Nephron progenitor cell (in vitro differentiated cells): ENCODE measurements at regions not wholly inside any gene's neighbourhood (a gene's known extent, or its start where the extent isn't known, plus 50 kb on each side); places are given as distances from the start of the nearest gene placed in this dataset.

Source experiments
- DNase-seq: peaks from one replicate; pipeline ENCODE4 v3.0.0; 2021
- H3K27ac Mint-ChIP-seq: 2 replicates; pipeline ENCODE4 v1.8.0; 2021; ENCODE audit warnings: mild to moderate bottlenecking, moderate library complexity, mixed read lengths
- H3K27me3 Mint-ChIP-seq: 2 replicates; pipeline ENCODE4 v1.8.0; 2021; ENCODE audit warnings: mild to moderate bottlenecking, low read depth, mixed read lengths; ENCODE audit not compliant: poor library complexity
- H3K36me3 Mint-ChIP-seq: 2 replicates; pipeline ENCODE4 v1.8.0; 2021; ENCODE audit warnings: low read depth, mixed read lengths
- H3K4me1 Mint-ChIP-seq: 2 replicates; pipeline ENCODE4 v1.8.0; 2021; ENCODE audit warnings: mixed read lengths
- H3K4me3 Mint-ChIP-seq: 2 replicates; pipeline ENCODE4 v1.8.0; 2021; ENCODE audit warnings: mild to moderate bottlenecking, moderate library complexity, mixed read lengths
- H3K9me3 Mint-ChIP-seq: 2 replicates; pipeline ENCODE4 v1.8.0; 2021; ENCODE audit warnings: mild to moderate bottlenecking, moderate library complexity, mixed read lengths
- TF ChIP-seq, protein P1 (sequence below): fragments of 200-600 bp; sonication (generic); IDR thresholded peaks from 2 replicates; pipeline ENCODE4 v1.5.0; 2021; ENCODE audit warnings: antibody characterized with exemption

DNA sequence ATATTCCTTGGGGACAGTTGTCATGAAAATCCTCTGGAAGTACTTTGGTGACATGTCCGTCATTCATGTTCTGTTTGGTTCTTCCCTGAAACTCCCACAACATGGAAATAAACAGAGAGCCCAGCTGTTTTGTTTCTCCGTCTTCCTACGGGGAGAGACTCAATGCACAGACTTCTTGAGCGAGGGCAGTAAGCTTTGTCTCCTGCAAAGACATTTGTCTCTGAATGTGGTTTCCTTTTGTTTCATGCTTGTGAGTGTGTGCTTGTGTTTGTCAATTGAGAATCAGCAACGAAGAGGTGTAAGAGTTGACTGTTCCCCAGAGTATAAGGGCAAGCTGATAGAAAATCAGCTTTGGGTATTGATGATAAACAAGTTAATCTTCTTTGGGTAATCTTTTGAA, 643.0 kb upstream of the RBFOX1 start:
- Mint-ChIP-seq H3K27ac (no peak overlapping the region), H3K9me3 (peaks cover 8% of the 10 kb centered on the region), H3K27me3 (no peaks in the 10 kb centered on the region), H3K4me1 (no peaks in the 10 kb centered on the region), H3K4me3 (no peak overlapping the region), H3K36me3 (no peaks in the 10 kb centered on the region)
- no peak for DNase-seq
- TF ChIP-seq, protein P1, sequence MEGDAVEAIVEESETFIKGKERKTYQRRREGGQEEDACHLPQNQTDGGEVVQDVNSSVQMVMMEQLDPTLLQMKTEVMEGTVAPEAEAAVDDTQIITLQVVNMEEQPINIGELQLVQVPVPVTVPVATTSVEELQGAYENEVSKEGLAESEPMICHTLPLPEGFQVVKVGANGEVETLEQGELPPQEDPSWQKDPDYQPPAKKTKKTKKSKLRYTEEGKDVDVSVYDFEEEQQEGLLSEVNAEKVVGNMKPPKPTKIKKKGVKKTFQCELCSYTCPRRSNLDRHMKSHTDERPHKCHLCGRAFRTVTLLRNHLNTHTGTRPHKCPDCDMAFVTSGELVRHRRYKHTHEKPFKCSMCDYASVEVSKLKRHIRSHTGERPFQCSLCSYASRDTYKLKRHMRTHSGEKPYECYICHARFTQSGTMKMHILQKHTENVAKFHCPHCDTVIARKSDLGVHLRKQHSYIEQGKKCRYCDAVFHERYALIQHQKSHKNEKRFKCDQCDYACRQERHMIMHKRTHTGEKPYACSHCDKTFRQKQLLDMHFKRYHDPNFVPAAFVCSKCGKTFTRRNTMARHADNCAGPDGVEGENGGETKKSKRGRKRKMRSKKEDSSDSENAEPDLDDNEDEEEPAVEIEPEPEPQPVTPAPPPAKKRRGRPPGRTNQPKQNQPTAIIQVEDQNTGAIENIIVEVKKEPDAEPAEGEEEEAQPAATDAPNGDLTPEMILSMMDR: no peak

DNA sequence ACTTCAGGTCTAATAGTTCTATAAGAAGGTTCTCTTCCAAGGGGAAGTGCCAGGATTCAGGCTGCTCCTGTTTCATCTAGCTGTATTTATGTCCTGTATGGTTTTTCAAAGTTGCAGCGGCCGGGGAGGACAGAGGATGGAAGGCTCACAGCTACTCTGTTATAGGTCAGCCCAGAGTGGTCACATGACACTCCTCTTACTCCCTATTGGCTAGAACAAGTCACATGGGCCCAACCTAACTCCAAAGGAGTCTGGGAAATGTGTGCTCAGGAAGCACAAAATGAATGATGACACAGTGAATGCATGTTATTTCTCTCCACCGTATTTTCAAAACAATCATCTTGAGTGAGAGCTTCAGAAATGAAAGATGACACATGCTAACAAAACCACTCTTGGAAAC, 645.1 kb upstream of the RBFOX1 start:
- TF ChIP-seq, protein P1: no peak
- H3K9me3 Mint-ChIP-seq: peaks cover 8% of the 10 kb centered on the region

DNA sequence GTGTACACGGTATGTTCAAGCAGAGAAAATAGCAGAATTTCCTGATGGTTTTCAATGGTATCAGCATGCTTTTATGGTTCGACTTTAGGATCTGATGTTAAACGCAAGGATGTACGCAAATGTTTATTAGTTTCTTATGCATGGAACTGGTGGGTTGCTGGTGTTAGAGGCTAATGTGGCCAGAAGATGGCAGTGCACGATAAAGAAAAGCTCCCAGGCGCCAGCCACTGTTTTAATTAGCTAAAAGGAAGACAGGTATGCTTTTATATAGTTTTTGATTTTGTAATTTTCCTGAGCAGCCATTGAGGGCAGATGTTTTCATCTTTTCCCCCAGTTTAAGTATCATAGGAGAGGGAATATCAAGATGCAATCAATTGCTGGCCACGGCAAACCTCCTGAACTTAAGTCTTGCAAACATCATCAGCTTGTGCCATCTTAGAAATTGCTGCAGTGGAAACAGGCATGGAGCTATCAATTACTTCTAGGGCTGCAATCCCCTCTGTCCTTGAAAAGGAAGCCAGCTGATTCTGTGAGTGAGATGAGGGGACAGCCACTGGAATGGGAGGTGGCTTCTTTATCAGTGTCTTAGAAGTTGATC, 648.5 kb upstream of the RBFOX1 start:
- peak; percentile 47 for DNase-seq
- no peak overlapping the region for H3K4me3 Mint-ChIP-seq

More for the DNA sequence above, 645.1 kb upstream of the RBFOX1 start:
- Mint-ChIP-seq H3K4me3 (no peak overlapping the region), H3K27ac (no peak overlapping the region), H3K27me3 (peaks cover 3% of the 10 kb centered on the region), H3K36me3 (no peaks in the 10 kb centered on the region), H3K4me1 (no peaks in the 10 kb centered on the region)
- no peak for DNase-seq

DNA sequence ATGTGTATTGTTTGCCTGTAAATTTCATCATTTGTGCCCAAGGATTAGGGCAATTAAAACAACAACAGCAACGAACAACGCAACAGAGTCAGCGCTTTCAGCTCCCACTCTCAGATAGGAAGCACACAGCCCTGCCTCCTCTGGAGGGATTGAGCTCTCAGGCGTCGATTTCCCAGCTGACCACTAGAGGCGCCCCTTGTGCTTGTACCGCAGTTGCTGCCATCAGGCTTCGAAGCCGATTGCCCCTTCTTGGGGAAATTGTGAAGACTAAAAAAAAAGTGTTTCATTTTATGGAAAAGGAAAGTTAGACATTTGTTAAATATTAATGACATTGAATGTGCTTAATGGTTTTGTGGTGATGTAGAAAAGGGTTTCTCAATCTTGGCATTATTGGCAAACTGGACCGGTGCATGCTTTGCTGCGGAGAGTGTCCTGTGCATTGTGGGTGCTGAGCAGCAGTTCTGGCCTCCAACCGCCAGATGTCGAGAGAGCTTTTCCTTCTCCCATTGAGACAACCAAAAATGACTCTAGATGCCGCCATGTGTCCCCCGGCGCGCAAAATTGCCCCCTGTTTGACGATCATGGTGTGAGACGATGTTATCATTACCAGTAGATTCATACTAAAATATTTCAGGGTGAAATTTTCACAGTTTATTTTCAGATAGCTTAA, 650.4 kb upstream of the RBFOX1 start:
- TF ChIP-seq, protein P1: peak; percentile 85
- peak; percentile 72 for DNase-seq
- H3K36me3 Mint-ChIP-seq: no peaks in the 10 kb centered on the region
- H3K9me3 Mint-ChIP-seq: no peaks in the 10 kb centered on the region
- H3K4me3 Mint-ChIP-seq: no peak overlapping the region
- no peaks in the 10 kb centered on the region for H3K4me1 Mint-ChIP-seq
- H3K27ac Mint-ChIP-seq: no peak overlapping the region
- peaks cover 14% of the 10 kb centered on the region for H3K27me3 Mint-ChIP-seq

More for the DNA sequence above, 648.5 kb upstream of the RBFOX1 start:
- TF ChIP-seq, protein P1: peak; percentile 76
- H3K27ac Mint-ChIP-seq: no peak overlapping the region
- no peaks in the 10 kb centered on the region for H3K36me3 Mint-ChIP-seq
- no peaks in the 10 kb centered on the region for H3K4me1 Mint-ChIP-seq
- H3K27me3 Mint-ChIP-seq: peaks cover 14% of the 10 kb centered on the region
- peaks cover 8% of the 10 kb centered on the region for H3K9me3 Mint-ChIP-seq

DNA sequence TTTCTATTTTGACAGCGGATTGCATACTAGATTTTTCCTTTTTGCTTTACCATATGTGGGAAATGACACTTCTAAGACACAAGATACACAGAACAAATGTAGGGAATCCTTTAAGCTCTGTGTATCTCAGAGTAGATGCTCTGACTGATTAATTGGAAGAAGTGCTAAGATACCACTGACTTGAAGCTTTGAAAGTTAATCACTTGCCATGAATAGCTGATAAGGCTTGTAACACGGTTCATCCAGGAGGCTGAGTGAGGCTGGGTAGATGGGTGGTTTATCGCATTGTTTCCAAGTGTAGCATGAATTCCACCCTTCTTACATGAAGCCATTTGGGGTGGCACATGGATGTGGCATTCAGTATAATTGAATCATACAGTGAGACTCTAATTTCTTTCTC, 654.1 kb upstream of the RBFOX1 start:
- no peaks in the 10 kb centered on the region for H3K4me1 Mint-ChIP-seq
- no peaks in the 10 kb centered on the region for H3K9me3 Mint-ChIP-seq
- no peak overlapping the region for H3K4me3 Mint-ChIP-seq
- DNase-seq: no peak
- H3K27ac Mint-ChIP-seq: no peak overlapping the region
- TF ChIP-seq, protein P1: no peak
- peaks cover 23% of the 10 kb centered on the region for H3K27me3 Mint-ChIP-seq
- H3K36me3 Mint-ChIP-seq: no peaks in the 10 kb centered on the region

DNA sequence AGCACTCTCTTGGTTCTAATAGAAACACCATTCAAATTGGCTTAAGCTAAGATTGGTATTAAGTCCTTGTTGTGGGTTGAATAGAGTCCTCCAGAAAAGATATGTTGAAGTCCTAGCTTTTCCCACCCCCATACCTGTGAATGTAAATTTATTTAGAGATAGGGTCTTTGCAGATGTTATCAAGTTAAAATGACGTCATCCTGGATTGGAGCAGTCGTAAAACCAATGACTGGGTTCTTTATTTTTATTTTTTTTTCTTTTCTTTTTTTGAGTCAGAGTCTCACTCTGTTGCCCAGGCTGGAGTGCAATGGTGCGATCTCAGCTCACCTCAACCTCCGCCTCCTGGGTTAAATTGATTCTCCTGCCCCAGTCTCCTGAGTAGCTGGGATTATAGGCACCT, 658.6 kb upstream of the RBFOX1 start:
- DNase-seq: no peak
- TF ChIP-seq, protein P1: no peak
- H3K9me3 Mint-ChIP-seq: peaks cover 4% of the 10 kb centered on the region
- no peaks in the 10 kb centered on the region for H3K4me1 Mint-ChIP-seq
- H3K36me3 Mint-ChIP-seq: no peaks in the 10 kb centered on the region
- no peak overlapping the region for H3K27ac Mint-ChIP-seq
- H3K27me3 Mint-ChIP-seq: peaks cover 14% of the 10 kb centered on the region
- H3K4me3 Mint-ChIP-seq: no peak overlapping the region
